Esophagus muscularis mucosa (tissue), 4 donors: ENCODE measurements at regions not wholly inside any gene's neighbourhood (a gene's known extent, or its start where the extent isn't known, plus 50 kb on each side); places are given as distances from the start of the nearest gene placed in this dataset.
"Not testable (repeated sequence)": the region's sequence is repeated elsewhere in the genome, so short reads cannot be mapped to it uniquely, and the experiment has no call there.

Experiments used
- DNase-seq: peaks from one replicate; pipeline ENCODE4 v3.0.0-alpha.2; 2017; ENCODE audit errors: extremely low spot score
- H3K27ac ChIP-seq, 4 donors: fragments of 200-600 bp; sonication (generic); replicated peaks in 1 of 4; 1 replicate in 3 of 4; 2 replicates in 1 of 4; pipeline ENCODE4 v1.5.1; 2016 to 2019; ENCODE audit warnings: mild to moderate bottlenecking in 1 of 4
- H3K27me3 ChIP-seq, 4 donors: fragments of 200-600 bp; sonication (generic); one replicate each; pipeline versions ENCODE4 v1.5.1 to v1.6.0; 2016 to 2019
- H3K36me3 ChIP-seq, 4 donors: fragments of 200-600 bp; sonication (generic); one replicate each; pipeline ENCODE4 v1.5.1; 2016 to 2019
- H3K4me1 ChIP-seq, 4 donors: fragments of 200-600 bp; sonication (generic); one replicate each; pipeline ENCODE4 v1.5.1; 2016 to 2019
- H3K4me3 ChIP-seq, 4 donors: fragments of 200-600 bp; sonication (generic); 1 replicate in 2 of 4; 2 replicates in 2 of 4; pipeline ENCODE4 v1.5.1; 2016 to 2019; ENCODE audit warnings: mild to moderate bottlenecking in 4 of 4, moderate library complexity in 1 of 4
- H3K9me3 ChIP-seq, 4 donors: fragments of 200-600 bp; sonication (generic); 1 replicate in 3 of 4; 2 replicates in 1 of 4; pipeline ENCODE4 v1.5.1; 2016 to 2019
- EP300 ChIP-seq: sonication (generic); formaldehyde crosslinking; IDR thresholded peaks from one replicate; pipeline ENCODE4 v1.6.1; 2017; ENCODE audit warnings: antibody characterized with exemption
- POLR2A ChIP-seq: fragments of 450-650 bp; IDR thresholded peaks from one replicate; pipeline ENCODE4 v1.6.1; 2017; ENCODE audit warnings: antibody characterized with exemption, moderate library complexity, mild to moderate bottlenecking, low read depth
- POLR2AphosphoS5 ChIP-seq, 2 donors: sonication (generic); formaldehyde crosslinking; IDR thresholded peaks; one replicate each; pipeline ENCODE4 v1.6.1; 2017; ENCODE audit warnings: antibody characterized with exemption in 2 of 2
- WGBS: methylation state at CpG from one replicate; pipeline ENCODE4 v1.1.5; 2018; 5-methylcytosine and 5-hydroxymethylcytosine counted together
- intact Hi-C: fragments of 100-400 bp; cut with DNase I; formaldehyde crosslinking; loops from one replicate; pipeline ENCODE4 v1.15.1; 2023
- TF ChIP-seq, protein P1 (sequence below), 3 experiments: fragments of 200-600 bp in 2 of 3; fragments of 450-650 bp in 1 of 3; sonication (generic) in 2 of 3; IDR thresholded peaks; one replicate each; pipeline ENCODE4 v1.5.1; 2017 to 2019; ENCODE audit warnings: antibody characterized with exemption in 3 of 3, mild to moderate bottlenecking in 2 of 3, moderate library complexity in 1 of 3

DNA sequence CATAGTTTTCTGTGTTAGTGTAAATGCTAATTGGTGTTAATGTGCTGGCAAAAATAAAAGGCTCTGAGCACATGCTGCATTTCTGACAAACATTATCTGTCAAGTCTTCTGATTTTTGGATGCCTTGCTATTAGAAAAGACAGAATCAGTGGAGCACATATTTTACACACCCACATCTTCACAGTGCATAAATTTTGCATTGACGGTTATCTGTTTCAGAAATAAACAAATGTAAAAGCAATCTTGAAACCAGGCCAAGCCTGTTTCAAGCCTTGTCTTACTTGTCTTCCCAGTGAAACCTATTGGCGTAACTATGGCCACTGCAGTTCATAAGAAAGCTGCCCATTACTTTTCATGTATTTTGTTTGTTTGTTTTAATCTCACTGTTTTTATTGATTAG lies 333.7 kb upstream of the CDH19 start:
- no peak overlapping the region for H3K27ac ChIP-seq
- 85% methylated on average over 2 of the region's 2 CpGs for WGBS

DNA sequence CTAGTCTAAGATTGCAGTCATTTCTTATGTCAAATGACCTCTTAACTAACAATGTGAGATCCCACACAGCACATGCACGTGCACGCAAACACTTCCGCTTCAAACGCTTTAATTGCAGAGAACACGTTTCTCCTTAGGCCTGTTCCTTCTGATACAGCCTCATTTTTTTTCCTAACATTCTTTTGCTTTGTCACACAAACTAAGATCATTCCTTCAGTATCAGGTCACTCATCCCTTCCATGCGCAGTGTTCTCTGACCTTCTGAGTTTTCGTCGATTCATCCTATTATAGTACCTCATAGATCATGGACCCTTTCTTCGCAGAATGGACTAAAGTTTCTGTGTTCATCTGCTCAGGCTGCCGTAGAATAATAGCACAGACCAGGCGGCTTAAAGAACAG lies 327.1 kb upstream of the CDH19 start:
- TF ChIP-seq POLR2AphosphoS5 (IDR thresholded peaks at IDR 0.05) = no peak
- Histone ChIP-seq H3K27me3 (no peaks in the 10 kb centered on the region), H3K27ac (no peak overlapping the region), H3K9me3 (no peaks in the 10 kb centered on the region), H3K4me1 (no peaks in the 10 kb centered on the region), H3K4me3 (no peak overlapping the region), H3K36me3 (no peaks in the 10 kb centered on the region)
- intact Hi-C loops = no loop called here
- WGBS = 93% methylated on average over 11 of the region's 11 CpGs
- DNase-seq = no peak

More for the DNA sequence above, 333.7 kb upstream of the CDH19 start:
- no peak overlapping the region for H3K4me3 ChIP-seq
- no peaks in the 10 kb centered on the region for H3K4me1 ChIP-seq
- TF ChIP-seq EP300 = no peak
- TF ChIP-seq, protein P1, sequence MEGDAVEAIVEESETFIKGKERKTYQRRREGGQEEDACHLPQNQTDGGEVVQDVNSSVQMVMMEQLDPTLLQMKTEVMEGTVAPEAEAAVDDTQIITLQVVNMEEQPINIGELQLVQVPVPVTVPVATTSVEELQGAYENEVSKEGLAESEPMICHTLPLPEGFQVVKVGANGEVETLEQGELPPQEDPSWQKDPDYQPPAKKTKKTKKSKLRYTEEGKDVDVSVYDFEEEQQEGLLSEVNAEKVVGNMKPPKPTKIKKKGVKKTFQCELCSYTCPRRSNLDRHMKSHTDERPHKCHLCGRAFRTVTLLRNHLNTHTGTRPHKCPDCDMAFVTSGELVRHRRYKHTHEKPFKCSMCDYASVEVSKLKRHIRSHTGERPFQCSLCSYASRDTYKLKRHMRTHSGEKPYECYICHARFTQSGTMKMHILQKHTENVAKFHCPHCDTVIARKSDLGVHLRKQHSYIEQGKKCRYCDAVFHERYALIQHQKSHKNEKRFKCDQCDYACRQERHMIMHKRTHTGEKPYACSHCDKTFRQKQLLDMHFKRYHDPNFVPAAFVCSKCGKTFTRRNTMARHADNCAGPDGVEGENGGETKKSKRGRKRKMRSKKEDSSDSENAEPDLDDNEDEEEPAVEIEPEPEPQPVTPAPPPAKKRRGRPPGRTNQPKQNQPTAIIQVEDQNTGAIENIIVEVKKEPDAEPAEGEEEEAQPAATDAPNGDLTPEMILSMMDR (IDR thresholded peaks at IDR 0.05) = no peak
- TF ChIP-seq POLR2A = no peak
- no peak for TF ChIP-seq POLR2AphosphoS5 (IDR thresholded peaks at IDR 0.05)
- no peaks in the 10 kb centered on the region for H3K9me3 ChIP-seq
- DNase-seq = no peak
- H3K36me3 ChIP-seq = no peaks in the 10 kb centered on the region
- intact Hi-C loops = no loop called here
- H3K27me3 ChIP-seq = no peaks in the 10 kb centered on the region

DNA sequence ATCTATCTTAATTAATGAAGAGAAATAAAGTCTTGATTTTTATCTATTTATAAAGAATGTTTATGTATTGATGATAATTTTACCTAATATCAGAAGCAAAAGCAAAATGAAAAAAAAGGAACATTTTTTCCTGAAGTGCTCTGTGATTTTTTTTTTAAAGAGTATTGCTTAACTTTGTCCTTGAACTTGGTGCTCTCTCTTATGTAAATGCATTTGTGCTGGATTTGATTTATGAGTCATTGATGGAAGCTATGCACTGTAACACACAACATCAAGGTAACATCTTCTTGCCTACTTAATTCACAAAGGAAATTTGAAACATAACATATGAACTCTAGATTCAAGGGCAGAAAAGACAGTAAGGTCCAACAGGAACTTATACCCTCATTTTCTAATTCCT lies 312.9 kb upstream of the CDH19 start:
- Histone ChIP-seq H3K4me3 (no peak overlapping the region), H3K27me3 (no peaks in the 10 kb centered on the region), H3K27ac (no peak overlapping the region), H3K36me3 (no peaks in the 10 kb centered on the region), H3K4me1 (no peaks in the 10 kb centered on the region), H3K9me3 (no peaks in the 10 kb centered on the region)
- TF ChIP-seq POLR2AphosphoS5 (IDR thresholded peaks at IDR 0.05) (no peak), POLR2A (no peak), EP300 (no peak)
- TF ChIP-seq, protein P1 (IDR thresholded peaks at IDR 0.05) = no peak
- no peak for DNase-seq
- intact Hi-C loops = no loop called here

DNA sequence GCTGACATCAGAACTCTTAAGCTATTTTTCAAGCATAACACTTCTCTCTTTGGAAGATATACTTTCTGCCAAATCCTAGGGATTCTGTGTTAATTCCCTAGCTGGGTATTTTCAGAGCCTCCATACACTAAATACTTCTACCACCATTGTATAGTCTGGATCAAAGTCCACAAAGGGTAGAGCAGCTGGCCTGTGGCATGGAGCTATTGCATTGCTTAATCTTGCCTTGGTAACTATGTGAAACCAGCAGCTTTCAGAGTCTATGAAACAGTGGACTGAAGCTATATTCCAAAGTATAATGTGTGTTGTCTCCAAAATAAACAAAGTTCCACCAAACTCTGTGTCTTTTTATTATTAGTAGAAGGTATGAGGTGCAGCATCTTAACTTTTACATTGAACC lies 296.9 kb upstream of the CDH19 start:
- TF ChIP-seq EP300 = no peak
- no peak for TF ChIP-seq POLR2AphosphoS5 (IDR thresholded peaks at IDR 0.05)
- TF ChIP-seq, protein P1 (IDR thresholded peaks at IDR 0.05) = no peak
- TF ChIP-seq POLR2A = no peak
- no peaks in the 10 kb centered on the region for H3K4me1 ChIP-seq
- intact Hi-C loops = no loop called here

DNA sequence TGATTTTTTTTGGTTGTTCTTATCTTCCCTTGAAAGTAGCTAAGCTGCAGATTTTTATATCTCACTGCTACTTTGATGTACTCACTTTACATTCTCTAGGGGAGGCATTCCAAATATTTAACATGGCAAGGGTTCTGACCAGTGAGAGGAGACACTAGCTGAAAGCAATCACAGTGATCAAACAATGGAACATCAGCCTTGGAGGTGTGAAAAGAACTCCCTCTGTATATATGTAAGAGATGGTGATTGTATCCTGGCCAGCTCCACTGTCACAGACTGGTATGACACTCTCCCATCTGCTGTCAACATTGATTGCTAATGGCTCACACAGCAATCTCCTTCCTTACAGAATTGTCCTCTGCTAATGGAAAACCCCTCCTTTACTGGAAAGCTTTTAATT lies 291.7 kb upstream of the CDH19 start:
- H3K9me3 ChIP-seq = no peaks in the 10 kb centered on the region

More for the DNA sequence above, 296.9 kb upstream of the CDH19 start:
- no peak for DNase-seq
- Histone ChIP-seq H3K36me3 (no peaks in the 10 kb centered on the region), H3K9me3 (no peaks in the 10 kb centered on the region), H3K4me3 (no peak overlapping the region), H3K27me3 (no peaks in the 10 kb centered on the region), H3K27ac (no peak overlapping the region)

DNA sequence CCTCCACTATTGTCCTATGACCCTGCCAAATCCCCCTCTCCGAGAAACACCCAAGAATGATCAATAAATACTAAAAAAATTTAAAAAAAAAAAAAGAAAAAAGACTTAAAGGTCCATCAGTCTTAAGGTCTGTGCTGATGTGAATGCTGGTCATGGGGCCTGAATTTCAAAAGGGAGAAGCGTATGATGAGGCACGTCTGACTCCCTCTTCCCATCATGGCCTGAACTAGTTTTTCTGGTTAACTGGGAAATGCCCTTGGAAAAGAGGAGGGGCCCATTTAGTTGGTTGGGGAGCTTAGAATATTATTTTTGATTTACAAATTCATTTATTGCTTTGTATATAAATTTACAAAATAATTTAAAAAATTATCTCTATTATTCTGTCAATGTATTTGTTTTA lies 291.0 kb upstream of the CDH19 start:
- TF ChIP-seq POLR2AphosphoS5 (IDR thresholded peaks at IDR 0.05) = no peak
- TF ChIP-seq POLR2A = no peak
- no peak for TF ChIP-seq EP300
- TF ChIP-seq, protein P1 (IDR thresholded peaks at IDR 0.05) = no peak
- WGBS = 68% methylated on average over 3 of the region's 3 CpGs
- Histone ChIP-seq H3K36me3 (no peaks in the 10 kb centered on the region), H3K9me3 (no peaks in the 10 kb centered on the region), H3K27me3 (no peaks in the 10 kb centered on the region), H3K4me1 (no peaks in the 10 kb centered on the region), H3K4me3 (no peak overlapping the region), H3K27ac (no peak overlapping the region)
- intact Hi-C loops = no loop called here
- no peak for DNase-seq

More for the DNA sequence above, 291.7 kb upstream of the CDH19 start:
- H3K4me1 ChIP-seq = no peaks in the 10 kb centered on the region
- H3K36me3 ChIP-seq = no peaks in the 10 kb centered on the region
- no peak overlapping the region for H3K27ac ChIP-seq
- intact Hi-C loops = no loop called here
- TF ChIP-seq POLR2A (no peak), POLR2AphosphoS5 (IDR thresholded peaks at IDR 0.05) (no peak)
- H3K4me3 ChIP-seq = no peak overlapping the region
- H3K27me3 ChIP-seq = no peaks in the 10 kb centered on the region
- no peak for DNase-seq

DNA sequence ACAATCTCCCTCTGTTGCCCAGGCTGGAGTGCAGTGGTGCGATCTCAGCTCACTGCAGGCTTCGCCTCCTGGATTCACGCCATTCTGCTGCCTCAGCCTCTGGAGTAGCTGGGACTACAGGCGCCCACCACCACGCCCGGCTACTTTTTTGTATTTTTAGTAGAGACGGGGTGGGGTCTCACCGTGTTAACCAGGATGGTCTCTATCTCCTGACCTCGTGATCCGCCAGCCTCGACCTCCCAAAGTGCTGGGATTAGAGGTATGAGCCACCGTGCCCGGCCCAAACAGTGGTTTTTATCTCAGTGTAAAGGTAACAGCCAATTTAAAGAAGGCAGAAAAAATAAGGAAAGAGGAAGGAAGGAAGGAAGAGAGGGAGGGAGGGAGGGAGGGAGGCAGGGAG lies 288.5 kb upstream of the CDH19 start:
- intact Hi-C loops, DNase-seq, H3K4me1 ChIP-seq, H3K4me3 ChIP-seq, H3K9me3 ChIP-seq, H3K27me3 ChIP-seq, H3K36me3 ChIP-seq, H3K27ac ChIP-seq: not testable (repeated sequence)
- WGBS = 97% methylated on average over 13 of the region's 13 CpGs
